GM13977 (cell line): ENCODE measurements at regions not wholly inside any gene's neighbourhood (a gene's known extent, or its start where the extent isn't known, plus 50 kb on each side); places are given as distances from the start of the nearest gene placed in this dataset.

Experiments
- DNase-seq: peaks from one replicate; pipeline ENCODE4 v3.0.0; 2012; ENCODE audit warnings: low spot score
- CTCF ChIP-seq: IDR thresholded peaks from 2 replicates; pipeline ENCODE4 v1.5.1; 2012; ENCODE audit warnings: mild to moderate bottlenecking, control low read depth; ENCODE audit not compliant: insufficient read depth; ENCODE audit errors: extremely low read depth, missing control alignments
- in situ Hi-C: fragments of 300-500 bp; cut with MboI; formaldehyde crosslinking; loops from one replicate; pipeline ENCODE4 v1.12.0; 2022; ENCODE audit warnings: low sequenced_read_pairs, low pct_unique_long_range_greater_than_20kb, mixed read lengths, inconsistent platforms; ENCODE audit not compliant: unreplicated experiment

- DNase-seq: no peak
- no peak for TF ChIP-seq CTCF
- in situ Hi-C loops: no loop called here
These were observed 193.0 kb upstream of the GOLIM4 start for GRCh38 chr3:168288511-168289401.

GRCh38 chr3:168285506-168285905 is 189.8 kb upstream of the GOLIM4 start:
- TF ChIP-seq CTCF: no peak
- peak; percentile 5 for DNase-seq
- in situ Hi-C loops: no loop called here

GRCh38 chr3:168284728-168285127 is 189.0 kb upstream of the GOLIM4 start:
- TF ChIP-seq CTCF: no peak

GRCh38 chr3:168275662-168276061 is 179.9 kb upstream of the GOLIM4 start:
- TF ChIP-seq CTCF: no peak
- DNase-seq: no peak
- in situ Hi-C loops: no loop called here

More at GRCh38 chr3:168284728-168285127, 189.0 kb upstream of the GOLIM4 start:
- DNase-seq: no peak
- in situ Hi-C loops: no loop called here

GRCh38 chr3:168273917-168274316 is 178.2 kb upstream of the GOLIM4 start:
- DNase-seq: peak; percentile 43
- in situ Hi-C loops: no loop called here
- no peak for TF ChIP-seq CTCF

GRCh38 chr3:168273036-168273435 is 177.3 kb upstream of the GOLIM4 start:
- in situ Hi-C loops: no loop called here
- DNase-seq: no peak
- no peak for TF ChIP-seq CTCF
